WTC11 (cell line): ENCODE measurements at regions not wholly inside any gene's neighbourhood (a gene's known extent, or its start where the extent isn't known, plus 50 kb on each side); places are given as distances from the start of the nearest gene placed in this dataset.

Experiments used
- CREB1 ChIP-seq: sonication (generic); formaldehyde crosslinking; IDR thresholded peaks from 2 replicates; pipeline ENCODE4 v1.8.0; 2023; ENCODE audit warnings: mild to moderate bottlenecking, missing genetic modification reagents
- CTCF ChIP-seq: fragments of 200-600 bp; IDR thresholded peaks from 2 replicates; pipeline ENCODE4 v1.8.0; 2022; ENCODE audit warnings: antibody characterized with exemption
- E2F4 ChIP-seq: sonication (generic); formaldehyde crosslinking; IDR thresholded peaks from 2 replicates; pipeline ENCODE4 v1.8.1; 2022; ENCODE audit warnings: low read depth, mild to moderate bottlenecking, moderate library complexity, missing genetic modification reagents, borderline replicate concordance
- MYBL2 ChIP-seq: sonication (generic); formaldehyde crosslinking; IDR thresholded peaks from 2 replicates; pipeline ENCODE4 v1.8.1; 2023; ENCODE audit warnings: mild to moderate bottlenecking, moderate library complexity, missing genetic modification reagents
- NFYB ChIP-seq: sonication (generic); formaldehyde crosslinking; conservative IDR thresholded peaks from 2 replicates; pipeline ENCODE4 v1.8.0; 2022; ENCODE audit warnings: low read depth, missing genetic modification reagents
- TEAD4 ChIP-seq: sonication (generic); formaldehyde crosslinking; IDR thresholded peaks from 2 replicates; pipeline ENCODE4 v1.8.0; 2022; ENCODE audit warnings: mild to moderate bottlenecking, missing genetic modification reagents
- ZBTB43 ChIP-seq: sonication (generic); formaldehyde crosslinking; IDR thresholded peaks from 2 replicates; pipeline ENCODE4 v1.8.1; 2023; ENCODE audit warnings: mild to moderate bottlenecking, missing genetic modification reagents
- ZNF219 ChIP-seq: sonication (generic); formaldehyde crosslinking; IDR thresholded peaks from 2 replicates; pipeline ENCODE4 v1.8.0; 2023; ENCODE audit warnings: missing genetic modification reagents, mild to moderate bottlenecking, borderline replicate concordance
- ZNF232 ChIP-seq: sonication (generic); formaldehyde crosslinking; IDR thresholded peaks from 2 replicates; pipeline ENCODE4 v1.8.0; 2022; ENCODE audit warnings: mild to moderate bottlenecking, missing genetic modification reagents

GRCh38 chr9:89999176-89999533 is 394.3 kb downstream of the GADD45G start:
- TF ChIP-seq CTCF = no peak
- no peak for TF ChIP-seq E2F4 (CRISPR knock-in tag)
- TF ChIP-seq TEAD4 = no peak
- no peak for TF ChIP-seq ZBTB43
- no peak for TF ChIP-seq ZNF232 (CRISPR knock-in tag)
- TF ChIP-seq CREB1 (CRISPR knock-in tag) = no peak
- TF ChIP-seq NFYB (CRISPR knock-in tag) = no peak
- no peak for TF ChIP-seq MYBL2 (CRISPR knock-in tag)
- no peak for TF ChIP-seq ZNF219 (CRISPR knock-in tag)
